IMR-90 (cell line): ENCODE measurements at regions not wholly inside any gene's neighbourhood (a gene's known extent, or its start where the extent isn't known, plus 50 kb on each side); places are given as distances from the start of the nearest gene placed in this dataset.

Experiments used
- CEBPB ChIP-seq: IDR thresholded peaks from 2 replicates; pipeline ENCODE4 v1.6.1; 2012; ENCODE audit warnings: low read depth, low read length, improper control_type of control experiment
- CTCF ChIP-seq: conservative IDR thresholded peaks from 2 replicates; pipeline ENCODE4 v1.5.1; 2012; ENCODE audit warnings: mild to moderate bottlenecking, low read depth, low read length, improper control_type of control experiment
- FOS ChIP-seq: fragments of 150-350 bp; IDR thresholded peaks from 2 replicates; pipeline ENCODE4 v1.6.1; 2016; ENCODE audit warnings: low read depth, low read length
- MXI1 ChIP-seq: IDR thresholded peaks from 2 replicates; pipeline ENCODE4 v1.6.1; 2012; ENCODE audit warnings: low read depth, mild to moderate bottlenecking, low read length, moderate library complexity, borderline replicate concordance
- NFE2L2 ChIP-seq: fragments of 150-350 bp; IDR thresholded peaks from 2 replicates; pipeline ENCODE4 v1.6.1; 2016; ENCODE audit warnings: low read depth, mild to moderate bottlenecking, low read length
- POLR2A ChIP-seq: IDR thresholded peaks from 2 replicates; pipeline ENCODE4 v1.6.1; 2012; ENCODE audit warnings: mild to moderate bottlenecking, low read depth, low read length
- RAD21 ChIP-seq: IDR thresholded peaks from 2 replicates; pipeline ENCODE4 v1.6.1; 2012; ENCODE audit warnings: low read length, improper control_type of control experiment
- RCOR1 ChIP-seq: IDR thresholded peaks from 2 replicates; pipeline ENCODE4 v1.6.1; 2012; ENCODE audit warnings: mild to moderate bottlenecking, low read length, improper control_type of control experiment; ENCODE audit not compliant: insufficient replicate concordance
- USF2 ChIP-seq: fragments of 150-350 bp; IDR thresholded peaks from 2 replicates; pipeline ENCODE4 v1.6.1; 2017; ENCODE audit warnings: mild to moderate bottlenecking, antibody characterized with exemption, low read length, low read depth

- TF ChIP-seq CEBPB, result no peak
- TF ChIP-seq CTCF, result no peak
- TF ChIP-seq POLR2A, result no peak
- TF ChIP-seq FOS, result no peak
- TF ChIP-seq RAD21, result no peak
- no peak for TF ChIP-seq MXI1
- no peak for TF ChIP-seq USF2
- no peak for TF ChIP-seq RCOR1
- TF ChIP-seq NFE2L2, result no peak
Measured at GRCh38 chr16:26673011-26673410, 393.7 kb upstream of the C16orf82 start.
